SHP77 (cell line): ENCODE measurements at regions not wholly inside any gene's neighbourhood (a gene's known extent, or its start where the extent isn't known, plus 50 kb on each side); places are given as distances from the start of the nearest gene placed in this dataset.

ENCODE experiments used
- DNase-seq, 2 experiments: peaks; one replicate each; lab custom pipeline; 2025; lab: John Stamatoyannopoulos, UW

DNA sequence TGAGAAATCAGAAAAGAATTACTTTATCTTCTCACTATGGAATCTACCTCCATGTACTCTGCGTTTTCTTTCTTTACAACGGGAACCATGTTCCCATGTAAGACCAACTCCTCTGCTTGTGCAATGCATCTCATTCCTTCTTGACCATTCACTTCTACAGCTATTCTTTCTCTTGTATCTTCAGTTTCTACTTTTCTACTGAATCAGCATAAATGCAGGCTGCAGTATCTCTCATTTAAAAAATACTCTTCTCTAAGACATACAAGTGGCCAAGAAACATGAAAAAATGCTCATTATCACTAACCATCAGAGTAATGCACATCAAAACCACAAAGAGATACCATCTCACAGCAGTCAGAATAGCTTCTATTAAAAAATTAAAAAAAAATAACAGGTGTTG lies 74.1 kb upstream of the NANOGP8 start:
- DNase-seq, result no peak

DNA sequence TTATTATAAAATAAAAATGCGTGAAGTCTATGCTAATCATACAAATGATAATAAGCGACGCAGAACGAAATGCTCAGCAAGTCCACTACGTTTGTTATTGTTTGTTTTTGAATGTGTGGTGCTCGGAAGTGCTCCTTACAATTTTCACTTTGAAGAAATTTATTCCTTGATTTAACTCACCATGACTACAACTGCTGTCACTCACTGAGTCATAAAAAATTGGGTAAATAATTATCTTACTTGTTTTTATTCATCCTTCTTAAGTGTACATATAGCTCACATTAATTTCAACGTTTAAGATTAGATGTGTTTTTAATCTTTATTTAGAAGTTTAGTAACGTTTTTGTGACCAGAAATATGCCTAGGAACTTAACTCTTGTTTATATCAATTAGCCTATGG lies 66.7 kb upstream of the NANOGP8 start:
- no peak for DNase-seq

DNA sequence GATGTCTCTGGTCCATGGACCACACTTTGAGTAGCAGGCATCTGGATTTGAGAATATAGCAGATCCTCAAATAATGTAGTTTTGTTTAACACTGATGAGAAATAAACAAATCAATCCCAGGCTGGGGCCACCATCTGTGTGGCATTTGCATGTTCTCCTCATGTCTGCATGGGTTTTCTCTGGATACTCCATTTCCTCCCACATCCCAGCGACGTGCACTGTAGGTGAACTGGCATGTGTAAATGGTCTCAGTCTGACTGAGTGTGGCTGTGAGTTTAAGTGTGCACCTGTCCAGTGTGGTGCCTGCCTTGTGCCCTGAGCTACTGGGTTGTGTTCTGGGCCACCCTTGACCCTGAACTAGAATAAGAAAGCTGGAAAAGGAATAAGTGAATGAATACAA lies 66.3 kb upstream of the NANOGP8 start:
- no peak for DNase-seq

DNA sequence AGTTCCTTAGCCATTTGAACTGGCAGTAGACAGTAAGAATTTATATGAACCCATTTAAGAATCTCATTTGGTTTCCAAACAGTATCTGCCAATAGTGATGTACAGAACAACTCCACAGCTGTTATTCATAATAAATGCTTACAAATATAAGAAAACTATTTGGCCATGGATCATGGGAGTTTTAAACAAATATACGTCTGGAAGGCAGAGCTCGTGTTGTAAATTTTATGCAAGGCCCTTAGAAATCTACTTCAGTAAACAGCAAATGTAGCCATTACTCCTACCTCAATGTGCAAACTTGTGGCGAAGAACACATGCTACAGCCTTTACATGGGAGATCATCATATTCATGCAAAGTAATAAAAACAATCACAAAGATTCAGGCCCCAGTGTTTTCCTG lies 65.3 kb upstream of the NANOGP8 start:
- DNase-seq, result no peak

DNA sequence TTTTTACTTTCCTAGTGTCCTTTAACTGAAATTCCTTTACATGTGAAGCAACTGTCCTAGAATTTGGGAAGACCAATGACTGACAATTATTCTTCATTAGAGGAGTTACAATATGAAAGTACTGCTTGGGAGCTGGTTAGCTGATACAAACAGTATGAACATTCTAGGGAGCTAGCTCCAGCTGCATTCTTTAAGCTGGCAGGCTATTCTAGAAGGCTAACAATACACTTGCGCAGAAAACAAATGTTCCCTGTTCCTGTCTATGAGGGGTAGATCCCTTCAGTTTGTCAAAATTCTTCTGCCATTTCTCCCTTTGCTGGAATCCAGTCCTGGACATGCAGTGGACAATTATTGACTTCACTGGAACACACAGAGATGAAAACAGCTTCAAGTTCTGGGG lies 60.2 kb upstream of the NANOGP8 start:
- no peak for DNase-seq

DNA sequence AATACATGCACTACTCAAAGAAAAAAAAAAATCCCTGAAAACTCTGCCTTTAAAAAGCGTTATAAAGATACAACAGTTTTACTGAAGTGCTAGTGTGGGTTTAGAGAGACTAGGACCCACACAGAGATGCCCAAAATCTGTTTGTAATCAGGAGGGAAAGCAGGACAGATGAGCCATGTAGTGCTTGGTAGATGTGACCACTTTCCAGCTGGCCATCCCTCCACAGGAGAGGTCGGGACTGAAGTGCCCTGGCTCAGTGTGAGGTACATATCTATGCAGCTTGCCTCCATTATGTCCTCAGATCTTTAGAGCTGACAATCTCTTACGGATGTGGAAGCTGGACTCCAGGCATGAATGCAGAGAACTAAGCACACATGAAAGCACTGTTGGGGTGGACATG lies 57.5 kb upstream of the NANOGP8 start:
- DNase-seq, result no peak

DNA sequence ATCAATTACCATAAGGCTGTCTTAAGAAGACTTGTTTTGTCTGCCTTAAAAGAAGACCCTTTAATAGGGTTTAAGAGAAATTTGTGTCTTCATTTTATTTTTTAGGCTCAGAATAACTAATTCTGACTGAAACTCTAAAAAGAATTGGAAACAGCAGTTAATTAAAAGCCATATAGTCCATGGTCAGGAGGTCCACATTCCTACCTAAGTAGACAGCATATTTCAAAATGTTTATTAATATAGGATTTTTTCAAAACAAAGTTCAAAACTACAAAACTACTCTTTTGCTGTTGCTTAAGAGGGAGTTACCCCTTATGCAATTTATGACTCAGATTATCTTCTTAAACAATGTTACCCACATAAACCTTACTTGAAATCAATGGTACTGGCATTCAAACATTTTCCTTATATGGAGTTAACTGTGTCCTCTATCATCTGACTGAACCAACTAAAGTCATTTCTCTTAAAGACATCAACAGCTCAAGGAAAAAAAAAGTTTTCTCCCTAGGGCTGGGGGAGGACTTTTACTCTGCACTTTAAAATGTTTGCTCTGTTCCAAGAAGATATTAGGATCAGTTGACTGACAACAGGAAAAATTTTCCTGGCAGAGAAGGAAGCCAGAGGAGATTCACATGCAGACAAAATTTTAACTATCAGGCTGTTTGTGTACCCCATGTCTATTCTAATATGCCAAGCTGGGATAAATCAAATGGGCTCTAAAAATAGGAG lies 56.8 kb upstream of the NANOGP8 start:
- no peak for DNase-seq

DNA sequence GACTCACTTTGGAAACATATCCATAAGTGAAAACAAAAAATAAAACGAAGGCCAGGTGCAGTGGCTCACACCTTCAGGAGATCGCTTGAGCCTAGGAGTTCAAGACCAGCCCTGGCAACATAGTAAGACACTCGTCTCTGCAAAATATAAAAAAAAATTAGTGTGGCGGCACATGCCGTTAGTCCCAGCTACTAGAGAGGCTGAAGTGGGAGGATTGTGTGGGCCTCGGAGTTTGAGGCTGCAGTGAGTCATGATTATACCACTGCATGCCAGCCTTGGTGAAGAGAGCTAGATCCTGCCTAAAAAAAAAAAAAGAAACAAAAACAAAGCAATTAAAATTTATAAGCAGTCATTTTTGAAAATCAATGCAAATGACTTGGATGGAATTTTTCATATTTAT lies 54.7 kb upstream of the NANOGP8 start:
- DNase-seq, result no peak

DNA sequence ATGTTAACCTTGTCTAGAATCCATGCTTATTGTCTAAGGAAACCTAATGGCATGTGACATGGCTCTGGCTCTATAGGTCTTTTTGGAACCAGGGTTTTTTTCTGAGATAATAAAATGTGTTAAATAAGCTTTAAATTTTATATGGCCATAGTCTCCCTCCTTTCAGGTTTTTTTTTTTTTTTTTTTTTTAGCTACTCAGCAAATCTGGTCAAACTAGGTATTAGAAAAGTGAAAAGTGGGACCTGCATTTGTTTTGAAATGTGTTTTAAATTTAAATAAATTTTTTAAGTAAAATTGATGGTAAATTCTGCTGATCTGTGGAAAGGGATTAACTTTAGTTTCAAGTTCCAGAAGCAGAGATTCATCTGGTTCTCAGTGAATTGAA lies 52.1 kb upstream of the NANOGP8 start:
- DNase-seq, result no peak

DNA sequence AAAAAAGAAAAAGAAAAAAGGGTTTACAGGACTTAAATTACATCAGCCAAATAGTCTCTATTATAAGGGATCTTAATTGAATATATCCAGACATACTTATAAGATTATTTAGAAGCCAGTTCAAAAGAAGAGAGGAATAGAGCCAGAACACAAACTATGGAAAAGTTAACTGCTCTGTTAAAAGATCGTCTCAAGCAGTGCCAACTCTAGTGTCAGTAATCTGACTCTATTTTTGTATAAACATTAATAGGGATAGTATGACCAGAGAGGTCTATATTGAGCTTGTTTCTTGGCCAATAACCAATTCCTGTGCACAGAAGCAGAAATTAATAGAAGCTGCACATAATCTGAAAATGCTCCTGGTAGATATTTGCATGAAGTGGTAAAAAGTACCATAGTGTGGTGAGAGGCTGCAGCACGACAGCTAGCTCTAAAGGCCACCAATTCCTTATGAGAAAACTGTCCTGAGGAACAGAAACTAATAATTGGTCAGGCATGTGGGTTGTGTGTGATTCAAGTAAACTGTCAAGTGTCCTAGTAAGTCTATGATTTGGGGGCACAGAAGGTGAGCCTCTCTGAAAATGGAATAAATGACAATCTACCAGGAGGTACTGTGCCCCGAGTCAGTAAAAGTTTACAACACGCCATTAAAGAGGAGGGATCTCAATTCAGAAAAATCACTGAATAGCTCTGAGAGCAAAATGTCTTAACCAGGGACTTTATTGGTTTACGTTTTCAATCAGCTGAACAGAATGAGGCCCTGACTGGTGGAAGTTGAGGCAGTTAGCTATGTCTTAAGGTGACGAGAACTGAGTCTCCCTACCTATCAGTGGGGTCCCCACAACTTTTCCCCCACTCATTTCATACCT lies 51.5 kb upstream of the NANOGP8 start:
- DNase-seq, result no peak
